Suppressor macrophage treated with lipopolysaccharide for 1 hour (primary cell): ENCODE measurements at regions not wholly inside any gene's neighbourhood (a gene's known extent, or its start where the extent isn't known, plus 50 kb on each side); places are given as distances from the start of the nearest gene placed in this dataset.
"Not testable (repeated sequence)": the region's sequence is repeated elsewhere in the genome, so short reads cannot be mapped to it uniquely, and the experiment has no call there.

ENCODE experiments used
- DNase-seq, 3 donors: peaks; one replicate each; pipeline ENCODE4 v3.0.0-alpha.2; 2020 to 2022

DNA sequence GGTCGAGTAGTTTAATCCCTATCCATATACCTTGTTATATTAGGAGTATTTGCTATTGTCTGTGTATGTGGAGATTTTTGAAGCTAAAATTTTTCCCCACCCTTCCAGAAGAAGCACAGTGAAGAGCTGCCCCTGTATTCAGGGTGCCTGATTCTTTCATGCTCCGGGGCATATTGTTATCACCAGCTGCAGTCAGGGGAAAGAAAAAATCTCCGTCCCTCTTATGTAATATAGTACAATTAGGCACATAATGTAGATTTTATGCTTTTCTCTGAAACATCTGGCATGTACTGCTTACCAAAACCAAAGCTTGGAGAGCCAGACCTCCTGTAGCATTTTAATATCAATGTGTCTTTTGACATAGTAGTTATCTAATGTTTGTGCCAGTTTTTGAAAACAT lies 214.9 kb upstream of the EDNRB start:
- DNase-seq, result no peak

GRCh38 chr13:78131811-78132210 lies 213.2 kb upstream of the EDNRB start:
- DNase-seq, result peak in 1 of 3 donors; percentile 7

DNA sequence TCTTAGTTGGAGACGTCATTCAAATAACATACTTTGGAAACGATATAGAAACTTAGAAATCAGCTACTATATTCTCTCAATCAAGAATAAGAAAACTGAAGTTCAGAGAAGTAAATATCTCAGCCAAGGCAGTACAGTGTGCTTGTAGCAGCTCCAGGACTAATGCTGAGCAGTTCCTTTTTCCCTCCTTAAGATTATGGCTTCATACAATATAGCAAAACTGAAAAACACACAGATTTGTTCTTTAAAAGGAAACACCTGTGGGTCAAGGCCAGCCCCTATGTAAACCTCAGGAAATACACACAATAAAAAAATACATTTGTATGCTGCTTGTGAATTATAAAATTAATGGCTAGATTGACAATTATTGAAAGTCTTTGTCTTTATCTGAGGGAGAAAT lies 212.7 kb upstream of the EDNRB start:
- no peak for DNase-seq

- DNase-seq, result no peak
Observed at GRCh38 chr13:78129823-78130222, 211.2 kb upstream of the EDNRB start.

- DNase-seq, result no peak
Observed at GRCh38 chr13:78129359-78129758, 210.7 kb upstream of the EDNRB start.

GRCh38 chr13:78121459-78122348 lies 203.1 kb upstream of the EDNRB start:
- DNase-seq, result peak; percentile 77 to 90 (median 86)

GRCh38 chr13:78121001-78121400 lies 202.4 kb upstream of the EDNRB start:
- DNase-seq, result no peak

DNA sequence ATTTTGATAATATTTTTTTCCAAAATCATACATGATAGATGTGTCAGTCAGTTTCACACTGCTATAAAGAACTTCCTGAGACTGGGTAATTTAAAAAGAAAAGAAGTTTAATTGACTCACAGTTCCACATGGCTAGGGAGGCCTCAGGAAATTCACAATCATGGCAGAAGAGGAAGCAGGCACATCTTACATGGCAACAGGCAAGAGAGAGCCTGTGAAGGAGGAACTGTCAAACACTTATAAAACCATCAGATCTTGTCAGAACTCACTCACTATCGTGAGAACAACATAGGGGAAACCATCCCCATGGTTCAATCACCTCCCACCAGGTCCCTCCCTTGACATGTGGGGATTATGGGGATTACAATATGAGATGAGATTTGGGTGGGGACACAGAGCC lies 201.5 kb upstream of the EDNRB start:
- peak in 1 of 3 donors; percentile 7 for DNase-seq

GRCh38 chr13:78117070-78117469 lies 198.4 kb upstream of the EDNRB start:
- DNase-seq, result not testable (repeated sequence)

DNA sequence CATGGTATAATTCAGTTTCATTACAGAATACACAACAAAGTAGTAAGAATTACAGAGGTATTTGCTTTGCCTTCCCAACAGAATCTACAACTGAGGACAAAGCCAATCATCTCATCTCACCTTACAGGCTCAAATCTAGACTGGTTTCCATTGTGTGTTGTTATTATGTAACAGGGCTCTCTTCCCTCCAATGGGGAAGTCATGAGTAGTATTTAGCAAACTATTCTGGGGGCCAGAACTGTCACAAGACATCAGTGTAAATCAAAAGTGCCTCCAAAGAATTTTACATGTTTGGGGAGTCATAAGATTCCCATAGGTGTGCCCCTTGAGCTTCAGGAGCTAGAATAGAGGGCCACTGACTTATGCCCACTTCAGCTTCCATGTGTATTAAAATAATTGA lies 187.0 kb upstream of the EDNRB start:
- peak; percentile 8 to 48 (median 25) for DNase-seq

- no peak for DNase-seq
Observed at GRCh38 chr13:78103936-78104335, 185.3 kb upstream of the EDNRB start.

DNA sequence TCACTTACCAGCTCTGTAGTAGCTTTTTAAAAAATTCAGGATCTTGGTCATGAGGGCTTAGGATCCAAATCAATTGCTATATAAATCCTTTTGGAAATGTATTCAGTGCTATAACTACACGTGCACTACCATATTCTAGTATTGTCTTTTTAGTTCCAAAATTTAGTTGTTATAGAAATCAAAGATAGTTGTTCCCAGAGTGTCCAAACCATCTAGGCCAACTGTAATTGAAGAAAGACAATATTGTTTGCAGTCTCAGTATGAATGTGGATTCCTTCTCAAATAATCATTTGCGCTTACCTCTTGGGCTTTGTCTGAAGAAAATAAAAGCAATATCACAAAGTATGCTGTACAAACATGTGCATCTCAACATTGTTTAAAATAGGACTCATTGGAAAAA lies 184.1 kb upstream of the EDNRB start:
- no peak for DNase-seq

DNA sequence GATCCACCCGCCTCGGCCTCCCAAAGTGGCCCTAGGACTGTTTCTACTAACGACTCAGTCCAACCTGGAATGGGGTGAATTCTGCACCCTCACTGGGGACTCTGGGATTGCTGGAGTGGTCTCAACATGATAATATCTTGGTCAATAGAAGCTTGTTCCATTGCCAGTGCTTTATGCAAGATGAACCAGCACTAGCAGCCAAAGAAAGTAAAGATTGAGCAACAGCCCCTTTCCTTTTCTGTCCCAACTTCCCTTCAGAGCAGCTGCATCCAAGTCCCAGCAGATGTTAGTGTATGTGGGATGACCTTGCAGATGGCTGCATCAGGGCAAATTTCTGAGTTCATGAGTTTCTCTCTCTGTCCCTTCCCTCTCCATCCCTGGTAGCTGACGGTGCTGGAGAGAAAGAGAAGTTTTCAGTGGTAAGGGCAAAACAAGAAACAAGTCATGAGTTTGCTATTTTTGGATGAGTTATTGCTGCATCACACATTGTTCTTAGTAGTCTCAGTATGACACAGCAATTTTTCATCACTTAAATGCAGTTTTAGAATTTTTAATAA lies 183.6 kb upstream of the EDNRB start:
- DNase-seq, result peak; percentile 72 to 81 (median 73)

- DNase-seq, result peak in 2 of 3 donors; percentile 18 to 25
Observed at GRCh38 chr13:78100486-78100885, 181.9 kb upstream of the EDNRB start.

- no peak for DNase-seq
Observed at GRCh38 chr13:78098249-78098648, 179.6 kb upstream of the EDNRB start.

GRCh38 chr13:78096221-78096620 lies 177.6 kb upstream of the EDNRB start:
- peak; percentile 44 to 66 (median 61) for DNase-seq

GRCh38 chr13:78087966-78088678 lies 169.5 kb upstream of the EDNRB start:
- DNase-seq, result no peak

- DNase-seq, result peak in 1 of 3 donors; percentile 16
Observed at GRCh38 chr13:78085434-78086225, 167.0 kb upstream of the EDNRB start.

DNA sequence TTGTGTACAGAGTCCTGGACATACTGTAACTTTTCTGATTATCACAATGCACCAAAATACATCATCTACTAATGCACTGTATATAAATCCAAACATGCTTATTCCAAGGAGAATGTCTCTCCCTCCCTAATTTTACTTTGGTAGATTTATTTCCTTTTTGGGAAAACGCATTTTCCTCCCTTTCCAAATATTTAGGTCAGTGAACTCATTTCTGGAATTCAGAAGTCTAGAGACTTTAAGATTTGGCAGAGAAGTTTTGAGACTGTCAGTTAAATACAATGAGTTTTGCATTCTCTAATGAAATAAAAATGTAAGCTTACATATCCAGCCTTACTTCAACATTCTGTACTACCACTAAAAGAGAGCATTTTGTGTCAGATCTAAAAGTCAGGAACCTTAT lies 165.8 kb upstream of the EDNRB start:
- no peak for DNase-seq

DNA sequence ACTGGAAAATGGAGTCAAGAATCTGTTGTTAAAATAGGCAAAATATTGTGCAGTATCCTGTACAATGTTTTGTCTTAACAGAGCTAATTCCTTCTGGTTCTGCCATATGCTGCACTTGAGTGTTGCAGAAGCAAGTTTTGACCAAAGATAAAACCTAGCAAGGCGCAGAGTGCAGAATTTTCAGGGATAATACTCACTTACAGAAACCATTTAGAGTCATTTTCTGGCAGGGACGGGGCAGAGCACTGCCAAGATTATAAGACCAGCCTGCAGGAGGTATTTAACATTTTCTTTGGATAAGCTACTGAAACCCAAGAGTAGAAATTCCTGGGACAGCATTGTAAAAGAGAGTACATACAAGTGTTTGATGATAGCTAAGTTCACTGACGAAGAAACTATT lies 159.5 kb upstream of the EDNRB start:
- DNase-seq, result no peak

DNA sequence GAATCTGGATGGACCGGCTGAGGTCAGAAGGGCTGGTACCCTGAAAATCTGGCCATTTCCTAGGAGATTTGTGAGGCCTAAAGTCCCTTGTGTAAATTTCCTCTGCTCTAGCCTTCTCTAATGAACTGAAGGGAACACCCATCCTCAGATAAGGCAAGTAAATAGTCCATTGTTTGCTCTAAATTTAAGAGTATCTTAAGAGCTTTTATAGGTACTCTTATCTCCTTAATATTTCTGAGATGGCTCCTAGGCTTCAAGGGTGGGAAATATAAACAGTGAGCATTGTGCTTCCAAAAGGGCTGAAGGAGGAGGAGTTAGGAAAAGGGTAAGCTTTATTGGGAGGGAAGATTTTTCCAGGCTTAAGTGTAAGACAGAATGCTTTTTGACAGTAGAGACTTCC lies 148.7 kb upstream of the EDNRB start:
- DNase-seq, result no peak

- DNase-seq, result no peak
Observed at GRCh38 chr13:78065141-78065540, 146.5 kb upstream of the EDNRB start.

DNA sequence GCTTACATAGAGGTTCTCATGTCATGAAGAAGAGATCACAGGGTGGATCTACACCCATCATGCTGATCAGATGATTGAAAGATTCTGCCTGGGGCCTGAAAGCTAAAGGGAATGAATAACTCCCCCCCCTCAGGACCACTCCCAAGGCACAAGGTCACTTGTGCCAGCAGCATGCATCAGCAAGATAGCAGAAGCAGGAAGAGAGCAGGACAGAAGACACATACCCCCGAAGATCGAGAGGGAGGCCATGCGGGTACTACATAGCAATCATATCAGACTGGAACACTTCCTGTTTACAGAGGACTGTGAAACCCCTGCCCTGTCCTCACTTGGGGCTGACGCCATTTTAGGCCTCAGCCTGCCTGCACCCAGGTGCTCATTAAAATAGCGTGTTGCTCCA lies 143.2 kb upstream of the EDNRB start:
- no peak for DNase-seq
